ENCODE measurements at regions not wholly inside any gene's neighbourhood (a gene's known extent, or its start where the extent isn't known, plus 50 kb on each side); places are given as distances from the start of the nearest gene placed in this dataset.
A peak's percentile ranks its signal among the peaks of the same experiment; 100 is the strongest.

DNA sequence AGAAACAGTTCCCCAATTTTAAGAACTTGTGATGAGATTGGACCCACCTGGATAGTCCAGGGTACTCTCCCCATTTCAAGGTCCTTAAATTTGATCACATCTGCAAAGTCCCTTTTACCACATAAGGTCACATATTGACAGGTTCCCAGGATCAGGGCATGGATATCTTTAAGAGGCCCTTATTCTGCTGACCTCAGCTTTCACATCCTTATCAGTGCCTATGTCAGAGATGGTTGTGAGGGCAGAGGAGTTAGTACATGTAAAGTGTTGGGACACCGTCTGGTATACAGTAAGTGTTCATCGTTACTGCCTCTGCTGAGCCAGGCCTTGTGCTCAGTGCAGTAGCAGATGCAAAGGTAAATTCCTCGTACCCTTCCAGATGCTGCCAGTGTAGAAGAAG is 375.4 kb upstream of the ASIC2 start:
- CTCF ChIA-PET = interaction anchor here (1.4 kb wide), 1 partner anchor 10 kb away, joined by 5 read pairs; no protein-coding TSS in a partner anchor
- TF ChIP-seq, protein P1, sequence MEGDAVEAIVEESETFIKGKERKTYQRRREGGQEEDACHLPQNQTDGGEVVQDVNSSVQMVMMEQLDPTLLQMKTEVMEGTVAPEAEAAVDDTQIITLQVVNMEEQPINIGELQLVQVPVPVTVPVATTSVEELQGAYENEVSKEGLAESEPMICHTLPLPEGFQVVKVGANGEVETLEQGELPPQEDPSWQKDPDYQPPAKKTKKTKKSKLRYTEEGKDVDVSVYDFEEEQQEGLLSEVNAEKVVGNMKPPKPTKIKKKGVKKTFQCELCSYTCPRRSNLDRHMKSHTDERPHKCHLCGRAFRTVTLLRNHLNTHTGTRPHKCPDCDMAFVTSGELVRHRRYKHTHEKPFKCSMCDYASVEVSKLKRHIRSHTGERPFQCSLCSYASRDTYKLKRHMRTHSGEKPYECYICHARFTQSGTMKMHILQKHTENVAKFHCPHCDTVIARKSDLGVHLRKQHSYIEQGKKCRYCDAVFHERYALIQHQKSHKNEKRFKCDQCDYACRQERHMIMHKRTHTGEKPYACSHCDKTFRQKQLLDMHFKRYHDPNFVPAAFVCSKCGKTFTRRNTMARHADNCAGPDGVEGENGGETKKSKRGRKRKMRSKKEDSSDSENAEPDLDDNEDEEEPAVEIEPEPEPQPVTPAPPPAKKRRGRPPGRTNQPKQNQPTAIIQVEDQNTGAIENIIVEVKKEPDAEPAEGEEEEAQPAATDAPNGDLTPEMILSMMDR (IDR thresholded peaks at IDR 0.05; ENCODE audit: insufficient read depth, low read depth, low read length) = no peak
- Histone ChIP-seq H3K27me3 (ENCODE audit: control insufficient read depth, insufficient read depth, low read length) (no peaks in the 10 kb centered on the region; the same call in 1 of the 2 replicates), H3K4me3 (ENCODE audit: low read depth, low read length) (no peak overlapping the region), H3K36me3 (ENCODE audit: control insufficient read depth, insufficient read depth, low read length) (no peaks in the 10 kb centered on the region)
- POLR2A ChIA-PET = no interaction called here
- DNase-seq (ENCODE audit: low read depth) = no peak

DNA sequence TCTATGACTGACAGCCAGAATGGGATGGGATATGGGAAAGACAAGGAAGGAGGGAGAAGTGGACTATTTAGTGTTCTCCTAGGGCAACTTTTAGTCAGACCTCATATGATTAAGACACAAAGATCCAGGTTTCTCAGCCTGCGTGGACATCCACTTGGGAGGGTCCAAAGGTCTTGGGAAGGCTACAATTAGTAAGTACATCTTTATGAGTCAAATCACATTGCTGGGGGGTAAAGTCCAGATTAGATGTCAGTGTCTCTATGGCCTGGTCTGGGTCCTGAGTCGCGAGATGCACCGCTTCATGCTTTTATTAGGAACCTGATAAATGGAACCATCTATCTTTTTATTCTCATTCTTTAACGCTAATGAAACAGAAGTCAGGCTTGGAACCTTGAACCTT is 378.4 kb upstream of the ASIC2 start:
- Histone ChIP-seq H3K36me3 (ENCODE audit: control insufficient read depth, insufficient read depth, low read length) (no peaks in the 10 kb centered on the region), H3K4me3 (ENCODE audit: low read depth, low read length) (no peak overlapping the region), H3K27me3 (ENCODE audit: control insufficient read depth, insufficient read depth, low read length) (no peaks in the 10 kb centered on the region; the same call in 1 of the 2 replicates)
- no peak for DNase-seq (ENCODE audit: low read depth)
- TF ChIP-seq, protein P1 (IDR thresholded peaks at IDR 0.05; ENCODE audit: insufficient read depth, low read depth, low read length) = no peak
- CTCF ChIA-PET = interaction anchor here (0.7 kb wide), 1 partner anchor 1210 kb away, joined by 4 read pairs; no protein-coding TSS in a partner anchor
- POLR2A ChIA-PET = no interaction called here

DNA sequence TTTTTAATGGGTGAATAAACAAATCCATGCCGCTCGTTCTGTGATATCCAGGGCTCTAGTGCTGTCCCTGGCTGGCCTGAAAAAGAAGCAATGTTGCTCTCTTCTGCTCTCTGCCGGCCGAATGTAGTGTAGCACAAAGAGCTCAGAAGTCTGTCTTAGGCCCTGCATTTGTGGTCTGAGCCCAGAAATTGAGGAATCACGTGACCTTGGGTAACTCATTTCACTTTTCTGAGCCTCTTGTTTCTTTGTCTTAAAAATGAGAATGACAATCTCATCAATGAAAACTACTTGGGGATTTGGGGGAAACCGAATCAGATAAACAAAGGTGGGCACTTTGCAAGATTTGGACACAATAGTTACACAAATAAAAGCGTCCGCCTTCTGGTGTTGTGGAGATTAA is 381.6 kb upstream of the ASIC2 start:
- Histone ChIP-seq H3K27me3 (ENCODE audit: control insufficient read depth, insufficient read depth, low read length) (no peaks in the 10 kb centered on the region; the same call in 1 of the 2 replicates), H3K36me3 (ENCODE audit: control insufficient read depth, insufficient read depth, low read length) (no peaks in the 10 kb centered on the region), H3K4me3 (ENCODE audit: low read depth, low read length) (no peak overlapping the region)
- POLR2A ChIA-PET = no interaction called here
- DNase-seq (ENCODE audit: low read depth) = peak; percentile 8
- CTCF ChIA-PET = interaction anchor here (0.6 to 1.6 kb wide), 7 partner anchors 9 to 636 kb away, joined by 3 to 7 read pairs (median 3); no protein-coding TSS in a partner anchor
- TF ChIP-seq, protein P1 (IDR thresholded peaks at IDR 0.05; ENCODE audit: insufficient read depth, low read depth, low read length) = peak; percentile 81

DNA sequence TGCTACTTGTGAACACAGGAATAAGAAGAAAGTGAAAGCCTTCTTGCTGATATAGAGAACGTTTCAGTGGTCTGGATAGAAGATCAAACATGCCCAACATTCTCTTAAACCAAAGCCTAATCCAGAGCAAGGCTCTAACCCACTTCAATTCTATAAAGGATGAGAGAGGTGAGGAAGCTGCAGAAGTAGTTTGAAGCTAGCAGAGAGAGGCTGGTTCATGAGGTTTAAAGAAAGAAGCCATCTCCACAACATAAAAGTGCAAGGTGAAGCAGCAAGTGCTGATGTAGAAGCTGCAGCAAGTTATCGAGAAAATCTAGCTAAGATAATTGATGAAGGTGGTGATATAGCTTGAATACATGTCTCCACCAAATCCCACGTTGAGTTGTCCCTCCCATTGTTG is 383.3 kb upstream of the ASIC2 start:
- H3K27me3 ChIP-seq (ENCODE audit: control insufficient read depth, insufficient read depth, low read length) = no peaks in the 10 kb centered on the region
- no peaks in the 10 kb centered on the region for H3K36me3 ChIP-seq (ENCODE audit: control insufficient read depth, insufficient read depth, low read length)
- no peak for DNase-seq (ENCODE audit: low read depth)
- POLR2A ChIA-PET = no interaction called here
- TF ChIP-seq, protein P1 (IDR thresholded peaks at IDR 0.05; ENCODE audit: insufficient read depth, low read depth, low read length) = no peak
- CTCF ChIA-PET = interaction anchor here (0.7 to 1.4 kb wide), 2 partner anchors 75 to 693 kb away, joined by 3 read pairs; no protein-coding TSS in a partner anchor
- H3K4me3 ChIP-seq (ENCODE audit: low read depth, low read length) = no peak overlapping the region

DNA sequence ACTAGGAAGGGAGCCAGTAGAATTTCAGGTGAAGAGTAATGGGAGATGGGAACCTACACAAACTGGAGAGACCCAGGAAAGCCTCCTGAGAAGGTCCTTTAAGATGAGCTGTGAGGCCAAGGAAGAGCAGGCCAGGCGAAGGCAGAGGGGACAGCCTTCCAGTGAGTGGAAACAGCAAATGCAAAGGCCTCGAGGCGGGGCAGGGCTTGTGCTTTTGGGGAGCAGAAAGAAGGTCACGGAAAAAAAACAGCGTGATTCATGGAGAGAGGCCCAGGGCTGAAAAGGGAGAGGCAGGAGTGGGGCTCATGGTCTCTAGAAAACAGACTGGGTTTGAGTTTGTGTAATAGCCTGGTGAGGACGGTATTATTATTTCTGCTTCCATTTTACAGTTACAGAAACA is 386.5 kb upstream of the ASIC2 start:
- TF ChIP-seq, protein P1 (IDR thresholded peaks at IDR 0.05; ENCODE audit: insufficient read depth, low read depth, low read length) = no peak
- POLR2A ChIA-PET = no interaction called here

More for the DNA sequence above, 386.5 kb upstream of the ASIC2 start:
- DNase-seq (ENCODE audit: low read depth) = no peak
- no peak overlapping the region for H3K4me3 ChIP-seq (ENCODE audit: low read depth, low read length)
- CTCF ChIA-PET = interaction anchor here (1.3 kb wide), 1 partner anchor 12 kb away, joined by 5 read pairs; no protein-coding TSS in a partner anchor
- no peaks in the 10 kb centered on the region for H3K36me3 ChIP-seq (ENCODE audit: control insufficient read depth, insufficient read depth, low read length)
- H3K27me3 ChIP-seq (ENCODE audit: control insufficient read depth, insufficient read depth, low read length) = no peaks in the 10 kb centered on the region
